HL-60 (cell line): ENCODE measurements at regions not wholly inside any gene's neighbourhood (a gene's known extent, or its start where the extent isn't known, plus 50 kb on each side); places are given as distances from the start of the nearest gene placed in this dataset.

Source experiments
- DNase-seq, 2 experiments: peaks; one replicate each; pipeline ENCODE4 v3.0.0-alpha.2; 2010 to 2020; ENCODE audit warnings: low read depth in 1 of 2, low spot score in 1 of 2
- H3K27ac ChIP-seq: fragments of 250-450 bp; sonication (Bioruptor Pico); replicated peaks from 2 replicates; pipeline ENCODE4 v1.5.1; 2020; ENCODE audit warnings: mild to moderate bottlenecking, moderate library complexity
- H3K27me3 ChIP-seq: fragments of 250-450 bp; sonication (Bioruptor Pico); 2 replicates; pipeline ENCODE4 v1.5.1; 2021; ENCODE audit warnings: mild to moderate bottlenecking, moderate library complexity; ENCODE audit not compliant: insufficient read depth, poor library complexity, severe bottlenecking
- H3K4me3 ChIP-seq: replicated peaks from 2 replicates; pipeline ENCODE4 v1.5.1; 2011; ENCODE audit warnings: mild to moderate bottlenecking, control low read depth, low read length; ENCODE audit not compliant: insufficient read depth
- CTCF ChIP-seq: IDR thresholded peaks from one replicate; pipeline ENCODE4 v1.5.1; 2011; ENCODE audit warnings: low read length, control low read depth, inconsistent platforms; ENCODE audit not compliant: insufficient read depth
- GABPA ChIP-seq: IDR thresholded peaks from 2 replicates; pipeline ENCODE4 v1.6.1; 2012; ENCODE audit warnings: low read depth
- POLR2AphosphoS5 ChIP-seq: IDR thresholded peaks from 2 replicates; pipeline ENCODE4 v1.6.1; 2012; ENCODE audit warnings: low read depth
- REST ChIP-seq: IDR thresholded peaks from 2 replicates; pipeline ENCODE4 v1.6.1; 2012; ENCODE audit warnings: low read depth; ENCODE audit not compliant: insufficient replicate concordance
- SPI1 ChIP-seq: IDR thresholded peaks from 2 replicates; pipeline ENCODE4 v1.6.1; 2012; ENCODE audit warnings: low read depth, mild to moderate bottlenecking, borderline replicate concordance

DNA sequence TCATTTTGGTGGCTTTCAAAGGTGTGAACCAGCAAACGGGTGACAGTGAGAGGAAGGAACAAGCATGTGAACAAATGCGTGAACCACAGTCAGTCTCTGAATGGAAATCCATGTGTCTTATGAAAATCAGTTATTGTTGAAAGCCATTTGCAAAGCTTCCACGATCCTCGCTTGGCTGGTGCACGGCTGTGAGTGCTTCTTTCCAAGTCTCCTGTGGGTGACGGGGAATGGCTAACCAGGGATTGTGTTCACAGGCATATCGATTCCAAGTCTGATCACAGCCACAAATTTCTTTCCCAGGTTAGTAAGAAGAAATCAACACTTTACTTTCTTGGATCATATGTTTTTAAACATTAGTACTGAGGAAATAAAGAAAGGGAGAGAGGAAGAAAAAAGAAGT is 556.9 kb upstream of the RBFOX1 start:
- TF ChIP-seq REST: no peak
- no peak for TF ChIP-seq GABPA
- no peak for TF ChIP-seq SPI1
- TF ChIP-seq POLR2AphosphoS5: no peak
- TF ChIP-seq CTCF: no peak
- Histone ChIP-seq H3K27me3 (no peaks in the 10 kb centered on the region), H3K27ac (no peak overlapping the region), H3K4me3 (no peak overlapping the region)
- DNase-seq: no peak

- Histone ChIP-seq H3K4me3 (no peak overlapping the region), H3K27me3 (no peaks in the 10 kb centered on the region), H3K27ac (no peak overlapping the region)
- TF ChIP-seq POLR2AphosphoS5: no peak
- no peak for TF ChIP-seq SPI1
- TF ChIP-seq REST: no peak
- TF ChIP-seq CTCF: no peak
- no peak for TF ChIP-seq GABPA
- no peak for DNase-seq
Measured at GRCh38 chr16:6771956-6772355, 560.7 kb upstream of the RBFOX1 start.

DNA sequence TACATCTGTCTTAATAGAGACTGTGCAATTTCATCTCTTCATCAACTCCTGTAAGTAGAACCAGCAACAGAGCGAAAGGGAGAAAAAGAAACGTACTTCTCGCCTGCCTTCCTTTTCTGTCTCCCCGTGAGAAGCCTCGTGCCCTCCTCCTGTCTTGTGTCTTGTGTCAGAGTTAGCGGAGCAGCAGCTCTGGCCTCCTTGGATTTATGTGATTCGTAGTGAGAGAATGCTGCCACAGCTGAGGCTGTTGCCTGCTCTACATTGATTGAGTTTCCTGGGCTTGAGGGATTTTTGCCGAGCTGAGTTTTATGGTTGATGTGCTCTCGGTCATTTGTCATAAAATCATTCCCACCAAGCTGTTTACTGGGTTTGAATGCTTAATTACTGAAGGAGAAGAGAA is 579.1 kb upstream of the RBFOX1 start:
- Histone ChIP-seq H3K4me3 (no peak overlapping the region), H3K27ac (no peak overlapping the region), H3K27me3 (no peaks in the 10 kb centered on the region)
- no peak for TF ChIP-seq GABPA
- no peak for TF ChIP-seq POLR2AphosphoS5
- TF ChIP-seq SPI1: no peak
- no peak for TF ChIP-seq CTCF
- TF ChIP-seq REST: no peak
- DNase-seq: no peak
